ENCODE measurements at regions not wholly inside any gene's neighbourhood (a gene's known extent, or its start where the extent isn't known, plus 50 kb on each side); places are given as distances from the start of the nearest gene placed in this dataset.

DNA sequence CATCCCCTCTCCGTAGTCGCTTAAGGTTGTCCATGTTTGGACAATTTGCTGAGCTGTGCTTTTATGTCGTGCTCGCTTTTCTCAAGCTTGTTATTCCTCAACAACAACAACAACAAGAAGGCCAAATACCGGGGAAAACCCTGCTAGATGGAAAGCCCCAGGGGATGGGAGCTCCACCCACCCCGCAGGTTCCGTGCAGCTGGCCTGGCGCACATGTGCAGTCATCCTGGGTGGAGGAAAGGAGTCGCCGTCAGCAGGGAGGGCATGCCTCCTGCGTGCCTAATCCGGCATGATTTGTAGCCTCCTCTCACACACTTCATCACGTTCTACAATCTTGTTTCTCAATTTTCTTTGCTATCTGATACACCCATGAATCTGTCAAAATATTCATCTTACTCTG lies 87.4 kb upstream of the SALL3 start:
- peaks cover 0 to 21% (median 19%) of the 10 kb centered on the region in 3 donors for H3K9me3 ChIP-seq
- TF ChIP-seq, protein P1, sequence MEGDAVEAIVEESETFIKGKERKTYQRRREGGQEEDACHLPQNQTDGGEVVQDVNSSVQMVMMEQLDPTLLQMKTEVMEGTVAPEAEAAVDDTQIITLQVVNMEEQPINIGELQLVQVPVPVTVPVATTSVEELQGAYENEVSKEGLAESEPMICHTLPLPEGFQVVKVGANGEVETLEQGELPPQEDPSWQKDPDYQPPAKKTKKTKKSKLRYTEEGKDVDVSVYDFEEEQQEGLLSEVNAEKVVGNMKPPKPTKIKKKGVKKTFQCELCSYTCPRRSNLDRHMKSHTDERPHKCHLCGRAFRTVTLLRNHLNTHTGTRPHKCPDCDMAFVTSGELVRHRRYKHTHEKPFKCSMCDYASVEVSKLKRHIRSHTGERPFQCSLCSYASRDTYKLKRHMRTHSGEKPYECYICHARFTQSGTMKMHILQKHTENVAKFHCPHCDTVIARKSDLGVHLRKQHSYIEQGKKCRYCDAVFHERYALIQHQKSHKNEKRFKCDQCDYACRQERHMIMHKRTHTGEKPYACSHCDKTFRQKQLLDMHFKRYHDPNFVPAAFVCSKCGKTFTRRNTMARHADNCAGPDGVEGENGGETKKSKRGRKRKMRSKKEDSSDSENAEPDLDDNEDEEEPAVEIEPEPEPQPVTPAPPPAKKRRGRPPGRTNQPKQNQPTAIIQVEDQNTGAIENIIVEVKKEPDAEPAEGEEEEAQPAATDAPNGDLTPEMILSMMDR (IDR thresholded peaks at IDR 0.05): no peak
- no peak for DNase-seq
- no peaks in the 10 kb centered on the region for H3K36me3 ChIP-seq
- intact Hi-C loops (cut with DNase I; ENCODE audit: low total_unique reads): no loop called here
- no peak overlapping the region for H3K27ac ChIP-seq
- H3K4me1 ChIP-seq: no peaks in the 10 kb centered on the region
- no peak overlapping the region for H3K4me3 ChIP-seq
- no peaks in the 10 kb centered on the region for H3K27me3 ChIP-seq

DNA sequence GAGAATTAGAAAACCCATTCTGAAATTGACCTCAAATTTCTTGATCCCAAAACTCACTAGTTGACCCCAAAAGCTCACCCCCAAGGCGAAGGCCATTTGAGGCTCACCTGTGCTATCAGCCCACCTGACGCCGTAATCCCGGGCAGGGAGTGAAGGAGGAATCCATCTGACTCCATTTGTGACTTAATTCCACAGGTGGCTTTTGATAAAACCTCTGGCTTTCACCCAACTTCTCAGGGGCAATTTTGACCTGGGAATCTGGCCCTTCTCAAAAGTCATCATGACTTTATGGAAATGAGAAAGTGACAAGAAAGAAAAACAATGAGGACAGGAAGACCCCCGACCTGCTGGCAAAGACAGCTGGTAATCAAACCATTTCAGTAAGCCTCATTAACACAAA lies 86.9 kb upstream of the SALL3 start:
- no peak overlapping the region for H3K4me3 ChIP-seq
- no peak overlapping the region for H3K27ac ChIP-seq
- no peaks in the 10 kb centered on the region for H3K36me3 ChIP-seq
- H3K27me3 ChIP-seq: no peaks in the 10 kb centered on the region
- peaks cover 0 to 21% (median 19%) of the 10 kb centered on the region in 3 donors for H3K9me3 ChIP-seq
- DNase-seq: no peak
- H3K4me1 ChIP-seq: no peaks in the 10 kb centered on the region
- intact Hi-C loops (cut with DNase I; ENCODE audit: low total_unique reads): no loop called here
- TF ChIP-seq, protein P1 (IDR thresholded peaks at IDR 0.05): no peak

DNA sequence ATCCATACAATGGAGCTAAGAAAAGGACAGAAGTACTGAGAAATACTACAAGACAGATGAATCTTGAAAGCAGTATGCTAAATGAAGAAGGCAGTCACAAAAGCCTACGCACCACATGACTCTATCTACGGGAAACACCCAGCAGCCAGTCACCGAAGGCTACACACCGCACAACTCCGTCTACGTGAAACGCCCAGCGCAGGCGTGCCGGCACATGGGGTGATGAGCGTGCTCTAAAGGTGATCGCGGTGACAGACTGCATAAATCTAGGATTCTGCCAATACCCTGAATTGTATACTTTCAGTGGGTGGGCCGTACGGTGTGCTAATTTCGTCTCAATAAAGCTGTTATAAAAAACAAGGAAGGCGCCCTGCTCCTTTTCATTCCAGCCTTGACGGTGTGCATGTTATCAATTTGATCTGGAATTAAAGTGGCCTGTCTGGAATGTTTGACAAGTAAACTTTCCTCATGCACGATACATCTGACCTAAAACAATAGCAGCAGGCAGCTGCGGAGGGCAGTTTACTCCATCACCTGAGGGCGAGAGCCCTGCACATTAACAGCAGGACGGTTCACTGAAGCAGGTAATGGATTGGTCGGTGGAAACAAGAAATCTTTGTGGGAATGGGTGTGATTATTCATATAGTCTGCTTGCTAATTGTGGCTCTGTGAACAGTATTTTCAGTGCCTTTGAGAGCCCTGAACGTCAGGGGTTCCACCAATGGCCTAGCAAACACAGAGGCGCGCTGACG lies 86.2 kb upstream of the SALL3 start:
- no peak overlapping the region for H3K4me3 ChIP-seq
- H3K27ac ChIP-seq: no peak overlapping the region
- H3K36me3 ChIP-seq: no peaks in the 10 kb centered on the region
- DNase-seq: no peak
- peaks cover 0 to 17% (median 16%) of the 10 kb centered on the region in 3 donors for H3K9me3 ChIP-seq
- H3K4me1 ChIP-seq: no peaks in the 10 kb centered on the region
- TF ChIP-seq, protein P1 (IDR thresholded peaks at IDR 0.05): no peak
- no peaks in the 10 kb centered on the region for H3K27me3 ChIP-seq
- intact Hi-C loops (cut with DNase I; ENCODE audit: low total_unique reads): no loop called here

GRCh38 chr18:78894033-78894305 lies 85.6 kb upstream of the SALL3 start:
- intact Hi-C loops (cut with DNase I; ENCODE audit: low total_unique reads): no loop called here
- no peaks in the 10 kb centered on the region for H3K27me3 ChIP-seq
- H3K4me3 ChIP-seq: no peak overlapping the region
- TF ChIP-seq, protein P1 (IDR thresholded peaks at IDR 0.05): no peak
- H3K4me1 ChIP-seq: no peaks in the 10 kb centered on the region
- DNase-seq: no peak
- H3K9me3 ChIP-seq: peaks cover 0 to 12% (median 11%) of the 10 kb centered on the region in 3 donors
- no peaks in the 10 kb centered on the region for H3K36me3 ChIP-seq
- H3K27ac ChIP-seq: no peak overlapping the region

DNA sequence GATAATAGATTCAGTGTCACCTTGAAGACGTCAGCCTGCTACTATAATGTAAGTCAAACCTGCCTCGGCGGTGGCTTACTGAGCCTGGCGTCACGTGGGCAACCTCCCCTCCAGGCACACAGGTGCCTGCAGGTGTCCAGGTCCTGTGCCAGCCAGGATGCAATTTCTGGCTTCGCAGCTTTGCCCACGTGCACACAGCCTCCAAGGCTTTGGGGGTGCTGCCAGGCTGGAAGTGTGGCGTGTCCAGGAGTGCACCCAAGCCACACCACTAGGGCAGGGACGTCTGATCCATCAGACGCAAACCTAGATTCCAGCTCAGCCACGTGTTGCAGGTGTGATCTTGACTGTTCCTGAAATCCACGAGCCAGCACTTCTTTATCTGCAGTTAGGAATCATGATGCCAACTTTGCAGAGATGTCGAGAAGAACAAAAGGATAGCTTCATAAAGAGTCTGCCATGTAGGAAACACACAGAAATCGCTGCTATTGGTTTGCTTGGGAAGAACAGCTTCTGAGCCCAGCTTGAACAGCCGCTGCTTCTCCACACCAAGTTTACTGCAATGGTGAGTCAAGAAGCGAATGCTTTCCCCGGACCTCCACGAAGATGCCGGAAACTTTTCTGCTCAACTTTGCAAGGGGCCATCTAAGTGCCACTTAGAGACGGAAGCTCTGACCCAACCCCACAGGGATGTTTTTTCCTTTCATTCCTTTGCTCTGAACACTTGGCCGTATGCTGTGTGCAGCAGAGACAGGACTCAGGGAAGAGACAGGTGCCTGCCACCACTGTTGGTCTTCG lies 84.2 kb upstream of the SALL3 start:
- no peak overlapping the region for H3K27ac ChIP-seq
- H3K4me3 ChIP-seq: no peak overlapping the region
- DNase-seq: no peak
- intact Hi-C loops (cut with DNase I; ENCODE audit: low total_unique reads): no loop called here
- H3K27me3 ChIP-seq: no peaks in the 10 kb centered on the region
- no peaks in the 10 kb centered on the region for H3K9me3 ChIP-seq
- no peaks in the 10 kb centered on the region for H3K36me3 ChIP-seq
- H3K4me1 ChIP-seq: no peaks in the 10 kb centered on the region
- TF ChIP-seq, protein P1 (IDR thresholded peaks at IDR 0.05): no peak
